ENCODE measurements at regions not wholly inside any gene's neighbourhood (a gene's known extent, or its start where the extent isn't known, plus 50 kb on each side); places are given as distances from the start of the nearest gene placed in this dataset.

DNA sequence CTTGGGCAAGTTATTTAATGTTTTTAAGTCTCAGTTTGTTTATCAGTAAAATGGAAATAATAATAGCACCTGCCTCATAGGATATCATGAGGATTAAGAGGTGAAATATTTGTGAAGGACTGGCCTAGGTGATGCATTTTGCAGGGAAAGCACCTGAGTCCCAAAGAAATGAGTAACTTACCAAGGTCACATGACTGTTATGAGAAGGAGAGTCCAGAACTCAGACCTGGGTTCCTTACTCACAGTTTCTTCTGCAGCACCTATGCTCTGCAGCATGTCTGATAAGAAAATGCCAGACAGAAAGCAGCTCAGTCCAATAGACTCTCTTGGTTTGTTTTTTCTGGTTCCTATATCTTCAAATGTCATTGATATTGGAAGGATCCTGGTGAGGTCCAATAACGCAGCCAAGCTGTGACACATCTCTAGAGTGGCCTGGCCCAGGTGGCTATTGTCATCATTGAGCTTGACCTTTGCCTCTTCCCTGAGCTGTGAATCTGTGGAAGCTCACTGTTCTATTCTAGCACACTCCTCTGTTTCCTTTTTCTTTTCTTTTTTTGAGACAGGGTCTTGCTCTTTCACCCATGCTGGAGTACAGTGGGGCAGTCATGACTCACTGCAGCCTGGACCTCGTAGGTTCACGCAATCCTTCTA is 174.7 kb upstream of the NAV2 start:
- Mint-ChIP-seq H3K4me3 (no peak overlapping the region), H3K4me1 (no peaks in the 10 kb centered on the region), H3K9me3 (no peaks in the 10 kb centered on the region), H3K27ac (no peak overlapping the region), H3K36me3 (no peaks in the 10 kb centered on the region), H3K27me3 (peaks cover 5% of the 10 kb centered on the region)

DNA sequence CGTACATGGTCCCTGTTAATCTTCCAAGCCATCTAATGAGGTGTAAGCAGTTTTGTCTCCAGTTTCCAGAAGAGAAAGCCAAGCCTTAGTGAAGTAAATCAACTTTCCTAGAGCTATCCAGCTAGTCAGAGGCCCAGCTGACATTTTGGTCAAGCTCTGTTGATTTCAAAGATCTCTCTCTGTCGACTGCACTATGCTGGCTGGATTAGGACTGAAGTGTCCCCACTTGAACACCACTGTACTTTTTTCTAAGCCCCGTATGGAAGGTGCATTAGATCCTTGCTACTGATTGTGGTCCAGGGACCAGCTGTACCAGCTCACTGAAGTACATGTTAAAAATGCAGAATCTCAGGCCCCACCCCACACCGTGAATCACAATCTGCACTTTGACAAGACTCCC is 176.5 kb upstream of the NAV2 start:
- H3K9me3 Mint-ChIP-seq, result no peaks in the 10 kb centered on the region
- H3K27ac Mint-ChIP-seq, result no peak overlapping the region
- H3K36me3 Mint-ChIP-seq, result no peaks in the 10 kb centered on the region
- no peak overlapping the region for H3K4me3 Mint-ChIP-seq
- peaks cover 7% of the 10 kb centered on the region for H3K27me3 Mint-ChIP-seq
- H3K4me1 Mint-ChIP-seq, result no peaks in the 10 kb centered on the region

DNA sequence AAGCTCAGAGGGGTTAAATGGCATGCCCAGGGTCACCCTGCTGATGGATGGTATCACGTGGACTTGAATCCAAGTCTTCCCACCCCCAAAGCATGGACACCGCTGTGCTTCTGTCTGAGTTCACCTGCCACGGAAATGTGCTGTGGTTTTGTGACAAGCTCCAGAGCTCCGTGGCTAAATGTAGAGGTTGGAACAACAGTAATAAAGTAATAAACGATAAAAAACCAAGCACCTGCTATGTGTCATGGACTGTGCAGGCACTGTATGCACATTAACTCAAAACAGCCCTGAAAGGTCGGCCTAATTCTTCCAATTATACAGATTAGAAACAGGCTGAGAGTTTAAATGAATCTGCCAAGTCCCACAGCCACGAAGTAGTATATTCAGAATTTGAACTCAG is 182.1 kb upstream of the NAV2 start:
- H3K27ac Mint-ChIP-seq, result no peak overlapping the region
- H3K4me1 Mint-ChIP-seq, result no peaks in the 10 kb centered on the region
- H3K4me3 Mint-ChIP-seq, result no peak overlapping the region
- no peaks in the 10 kb centered on the region for H3K36me3 Mint-ChIP-seq
- H3K9me3 Mint-ChIP-seq, result no peaks in the 10 kb centered on the region
- H3K27me3 Mint-ChIP-seq, result peaks cover 4% of the 10 kb centered on the region

DNA sequence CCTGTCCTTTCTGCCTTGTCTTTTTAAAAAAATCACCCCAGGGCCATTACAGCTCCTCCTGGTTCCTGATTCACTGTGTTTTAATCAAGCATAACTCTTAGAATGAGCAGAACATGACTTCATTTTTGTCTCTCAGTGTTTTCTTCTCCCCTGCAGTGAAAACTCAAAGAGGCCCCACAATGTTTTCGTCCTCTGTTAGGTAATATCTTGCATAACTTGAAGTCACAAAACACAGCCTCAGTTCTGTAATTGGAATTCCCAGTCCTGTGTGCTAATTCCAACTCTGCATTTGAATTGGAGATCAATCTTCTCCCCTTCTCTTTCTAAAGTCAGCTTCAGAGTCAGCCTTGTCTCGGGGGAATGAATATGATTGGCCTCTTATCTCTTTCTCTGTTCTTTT is 186.5 kb upstream of the NAV2 start:
- Mint-ChIP-seq H3K36me3 (no peaks in the 10 kb centered on the region), H3K27ac (no peak overlapping the region), H3K9me3 (no peaks in the 10 kb centered on the region), H3K4me1 (no peaks in the 10 kb centered on the region), H3K27me3 (peaks cover under 1% of the 10 kb centered on the region), H3K4me3 (no peak overlapping the region)

DNA sequence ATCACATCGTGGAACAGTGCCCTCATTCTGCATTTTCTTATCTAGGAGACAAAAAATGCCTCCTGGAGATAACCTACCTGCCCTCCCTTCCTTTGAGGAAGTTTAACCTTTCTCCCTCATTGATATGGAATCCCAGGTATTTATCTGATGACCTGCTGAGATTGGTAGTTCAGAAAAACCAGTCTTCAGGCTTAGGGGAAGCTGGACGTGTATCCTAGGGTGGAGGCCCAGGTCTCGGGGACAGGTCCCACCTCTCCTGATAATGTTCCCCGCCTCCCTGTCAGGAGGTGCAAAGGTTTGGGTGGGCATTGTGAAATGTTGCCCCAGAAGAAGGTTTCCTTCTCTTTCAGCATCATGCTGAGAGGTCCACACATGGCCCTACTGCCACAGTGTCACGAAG is 186.9 kb upstream of the NAV2 start:
- Mint-ChIP-seq H3K36me3 (no peaks in the 10 kb centered on the region), H3K4me1 (no peaks in the 10 kb centered on the region), H3K9me3 (no peaks in the 10 kb centered on the region), H3K27me3 (no peaks in the 10 kb centered on the region), H3K4me3 (no peak overlapping the region), H3K27ac (no peak overlapping the region)

DNA sequence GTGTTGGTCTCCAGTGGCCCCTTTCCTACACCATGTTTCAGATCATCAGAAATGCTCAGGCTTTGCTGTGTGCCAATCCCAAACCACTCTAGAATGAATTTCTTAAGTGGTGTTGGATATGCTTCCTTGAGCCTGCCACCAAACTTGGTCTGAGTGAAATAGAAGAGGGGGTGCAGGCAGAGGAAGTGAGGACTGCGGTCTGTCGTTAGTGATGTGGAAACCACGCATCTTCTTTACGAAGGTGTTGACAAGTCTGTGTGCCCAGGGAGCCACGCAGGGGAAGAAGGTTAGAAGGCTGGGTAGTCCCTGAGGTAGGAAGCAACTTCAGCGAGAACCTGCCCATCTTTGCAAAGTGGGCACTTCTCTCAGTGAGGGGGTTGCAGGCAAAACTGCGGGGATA is 187.4 kb upstream of the NAV2 start:
- Mint-ChIP-seq H3K9me3 (no peaks in the 10 kb centered on the region), H3K27ac (no peak overlapping the region)

DNA sequence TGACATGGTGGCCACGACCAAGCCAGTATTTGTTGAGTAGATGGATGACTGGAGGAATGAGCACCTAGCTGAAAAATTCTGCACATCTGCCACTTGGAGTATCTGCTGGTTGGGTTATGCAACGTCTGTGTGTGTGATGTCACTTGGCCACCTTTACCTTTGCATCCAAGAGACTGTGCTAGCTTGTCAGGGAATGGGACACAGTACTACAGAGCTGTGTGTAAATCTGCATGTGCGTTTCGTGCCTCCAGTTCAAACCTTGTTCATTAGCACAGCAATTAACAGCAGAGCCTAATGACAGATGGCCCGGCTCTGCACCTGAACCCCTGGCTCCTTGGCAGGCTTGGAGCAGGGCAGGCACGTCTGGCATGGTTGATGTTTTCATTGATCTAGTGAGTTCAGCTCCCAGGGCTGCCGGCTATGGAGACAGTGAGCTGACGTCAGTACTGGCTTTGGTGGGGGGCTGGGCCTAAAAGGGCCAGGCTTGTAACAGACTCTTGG is 188.4 kb upstream of the NAV2 start:
- H3K9me3 Mint-ChIP-seq, result no peaks in the 10 kb centered on the region
- H3K36me3 Mint-ChIP-seq, result no peaks in the 10 kb centered on the region
- no peak overlapping the region for H3K4me3 Mint-ChIP-seq
- no peaks in the 10 kb centered on the region for H3K4me1 Mint-ChIP-seq
- peaks cover 1% of the 10 kb centered on the region for H3K27me3 Mint-ChIP-seq
- no peak overlapping the region for H3K27ac Mint-ChIP-seq

More for the DNA sequence above, 187.4 kb upstream of the NAV2 start:
- no peaks in the 10 kb centered on the region for H3K36me3 Mint-ChIP-seq
- no peaks in the 10 kb centered on the region for H3K4me1 Mint-ChIP-seq
- H3K27me3 Mint-ChIP-seq, result peaks cover 1% of the 10 kb centered on the region
- H3K4me3 Mint-ChIP-seq, result no peak overlapping the region

DNA sequence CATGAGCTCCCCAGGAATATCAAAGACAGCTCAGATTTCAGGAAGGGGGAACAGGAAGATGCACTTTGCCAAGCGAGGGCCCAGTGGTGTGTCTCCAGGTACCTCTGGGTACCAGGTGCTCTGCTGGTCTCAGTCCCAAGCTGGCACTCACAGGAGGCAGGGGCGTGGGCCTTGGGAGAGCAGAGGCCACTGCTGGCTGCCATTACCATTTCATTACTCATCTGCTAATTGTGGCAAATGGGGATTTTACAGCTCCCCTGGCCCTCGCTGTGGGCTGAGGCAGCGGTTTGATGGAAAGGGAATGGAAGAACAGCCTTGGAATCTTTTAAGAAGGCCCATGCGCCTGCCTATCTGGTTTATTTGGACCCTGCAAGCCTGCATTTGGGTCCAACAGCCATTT is 192.0 kb upstream of the NAV2 start:
- H3K27ac Mint-ChIP-seq, result no peak overlapping the region
- no peaks in the 10 kb centered on the region for H3K9me3 Mint-ChIP-seq
- H3K4me1 Mint-ChIP-seq, result no peaks in the 10 kb centered on the region
- H3K36me3 Mint-ChIP-seq, result no peaks in the 10 kb centered on the region
- H3K27me3 Mint-ChIP-seq, result peaks cover 1% of the 10 kb centered on the region
- H3K4me3 Mint-ChIP-seq, result no peak overlapping the region

DNA sequence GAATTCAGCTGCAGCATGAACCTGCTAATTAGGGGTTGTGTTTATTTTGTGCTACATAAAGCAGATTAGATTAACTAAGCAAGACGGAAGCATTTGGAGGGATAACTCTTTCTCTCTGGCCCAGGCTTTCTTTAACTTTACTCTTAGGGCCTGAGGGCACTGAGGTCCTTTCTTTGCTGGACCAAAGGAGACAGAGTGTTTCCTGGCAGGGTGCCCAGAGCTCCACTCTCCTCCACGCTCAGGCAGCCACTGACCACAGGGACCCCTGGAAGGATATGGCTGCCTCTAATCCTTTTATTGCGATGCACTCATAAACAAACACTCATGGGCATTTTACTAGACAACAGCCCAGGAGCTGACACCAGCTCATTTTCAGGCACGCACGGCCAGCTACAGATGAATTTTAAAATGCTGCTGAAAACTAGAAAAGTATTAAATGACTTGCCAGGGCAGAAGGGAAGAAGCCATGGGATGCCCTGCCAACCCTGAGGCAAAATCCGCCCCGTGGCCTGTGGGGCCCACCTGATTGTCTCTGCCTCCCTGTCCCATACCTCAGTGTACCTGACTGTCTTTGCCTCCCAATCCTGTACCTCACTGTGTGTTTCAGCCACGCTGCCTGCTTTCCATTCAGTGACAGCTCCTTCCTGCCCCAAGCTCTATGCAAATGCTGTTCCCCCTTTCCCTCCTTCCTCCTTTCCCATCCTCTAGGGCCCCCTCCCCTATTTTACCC is 192.6 kb upstream of the NAV2 start:
- Mint-ChIP-seq H3K4me3 (no peak overlapping the region), H3K9me3 (no peaks in the 10 kb centered on the region), H3K27ac (no peak overlapping the region), H3K27me3 (peaks cover 1% of the 10 kb centered on the region), H3K36me3 (no peaks in the 10 kb centered on the region), H3K4me1 (no peaks in the 10 kb centered on the region)

DNA sequence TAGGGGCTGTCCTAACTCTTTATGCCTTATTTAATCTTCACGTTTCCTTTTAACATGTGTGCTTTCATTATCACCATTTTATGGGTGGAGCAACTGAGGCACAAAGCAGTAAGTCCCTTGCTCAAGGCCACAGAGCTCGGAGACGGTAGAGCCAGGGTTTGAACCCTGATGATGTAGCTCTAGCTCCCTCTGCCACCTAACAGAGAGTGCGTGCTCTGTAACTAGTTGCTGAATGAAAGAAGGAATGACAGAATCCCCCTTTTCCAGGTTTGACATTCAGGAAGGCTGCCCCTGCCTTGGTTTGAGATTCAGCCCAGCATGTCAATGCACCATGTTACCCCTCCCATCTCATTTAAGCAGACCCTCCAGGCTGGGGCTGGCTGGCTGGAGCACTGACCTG is 193.3 kb upstream of the NAV2 start:
- no peaks in the 10 kb centered on the region for H3K9me3 Mint-ChIP-seq
- no peak overlapping the region for H3K4me3 Mint-ChIP-seq
- no peak overlapping the region for H3K27ac Mint-ChIP-seq
- H3K36me3 Mint-ChIP-seq, result no peaks in the 10 kb centered on the region
- peaks cover 3% of the 10 kb centered on the region for H3K27me3 Mint-ChIP-seq
- H3K4me1 Mint-ChIP-seq, result no peaks in the 10 kb centered on the region

DNA sequence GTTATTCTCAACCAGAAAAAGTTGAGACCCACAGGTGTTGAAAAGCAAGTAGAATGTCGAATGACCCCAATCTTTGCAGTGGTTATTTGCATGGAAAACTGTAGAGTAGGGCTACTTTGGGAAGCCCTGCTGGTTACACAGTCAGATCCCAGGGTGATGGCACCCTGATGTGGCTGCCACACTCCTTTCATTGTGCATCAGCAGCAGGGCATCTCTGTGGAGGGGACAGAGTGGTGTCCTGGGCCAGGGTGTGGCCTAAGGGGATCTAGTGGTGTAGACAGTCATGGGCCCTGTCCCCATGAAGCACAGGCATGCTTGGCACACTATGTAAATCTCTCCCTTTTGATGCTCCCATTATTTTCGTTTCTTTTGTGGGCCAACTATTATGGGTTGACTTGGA is 199.4 kb upstream of the NAV2 start:
- Mint-ChIP-seq H3K4me1 (no peaks in the 10 kb centered on the region), H3K9me3 (no peaks in the 10 kb centered on the region), H3K27ac (no peak overlapping the region), H3K27me3 (peaks cover 18% of the 10 kb centered on the region), H3K36me3 (no peaks in the 10 kb centered on the region), H3K4me3 (no peak overlapping the region)

DNA sequence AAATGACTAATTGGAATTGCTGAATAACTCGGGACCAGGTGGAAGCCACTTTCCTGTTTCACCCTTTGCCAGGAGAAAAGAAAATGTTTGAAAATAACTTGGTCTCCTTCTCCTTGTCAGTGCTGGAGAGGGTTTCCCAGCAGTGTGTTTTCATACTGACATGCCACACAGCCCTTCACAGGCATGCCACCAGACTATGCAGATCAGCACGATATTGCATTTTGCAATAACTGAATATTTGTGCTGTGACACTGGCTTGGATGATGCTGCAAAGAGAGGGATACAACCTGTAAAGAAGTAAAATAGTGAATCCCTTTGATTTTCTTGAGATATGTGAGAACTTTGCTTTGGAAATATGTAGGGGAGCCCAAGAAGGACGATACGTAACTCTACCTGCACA is 200.0 kb upstream of the NAV2 start:
- no peaks in the 10 kb centered on the region for H3K36me3 Mint-ChIP-seq

DNA sequence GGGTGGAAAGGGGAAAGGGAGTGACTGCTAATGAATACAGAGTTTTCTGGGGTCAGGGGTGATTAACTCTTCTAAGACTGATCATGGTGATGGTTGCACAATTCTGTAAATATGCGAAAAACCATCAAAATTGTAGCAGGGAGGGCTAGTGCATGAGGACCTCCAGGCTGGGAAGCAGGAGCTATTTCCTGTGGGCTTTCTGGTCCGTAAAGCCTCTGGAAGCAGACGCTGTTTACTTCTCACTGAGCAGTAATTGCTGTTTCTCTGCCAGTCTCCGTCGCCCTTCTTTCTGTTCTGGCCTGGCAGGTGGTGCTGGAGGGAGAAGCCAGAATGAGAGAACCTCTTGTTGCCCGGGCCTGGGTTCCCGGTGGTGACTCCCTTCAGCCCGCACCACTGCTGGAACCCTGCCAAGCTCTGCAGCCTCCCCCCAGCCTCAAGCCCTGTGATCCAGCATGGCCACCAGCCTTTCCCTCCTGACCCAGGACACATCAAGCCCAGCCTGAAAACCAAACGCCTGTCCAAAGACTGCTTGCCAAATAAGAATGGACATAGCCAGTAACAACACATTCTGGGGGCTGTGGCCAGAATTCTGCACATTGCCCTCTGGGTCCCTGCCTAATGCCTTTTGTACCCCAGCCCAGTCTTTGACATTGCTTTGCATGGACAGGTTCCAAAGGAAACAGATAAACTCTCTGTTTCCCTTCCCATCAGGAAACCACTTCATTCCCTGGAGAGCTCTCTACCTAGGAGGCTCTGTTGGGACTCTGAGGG is 201.0 kb upstream of the NAV2 start:
- no peaks in the 10 kb centered on the region for H3K4me1 Mint-ChIP-seq
- peaks cover 18% of the 10 kb centered on the region for H3K27me3 Mint-ChIP-seq
- H3K9me3 Mint-ChIP-seq, result no peaks in the 10 kb centered on the region
- H3K4me3 Mint-ChIP-seq, result no peak overlapping the region
- H3K27ac Mint-ChIP-seq, result no peak overlapping the region
- H3K36me3 Mint-ChIP-seq, result no peaks in the 10 kb centered on the region

More for the DNA sequence above, 200.0 kb upstream of the NAV2 start:
- no peaks in the 10 kb centered on the region for H3K4me1 Mint-ChIP-seq
- no peak overlapping the region for H3K4me3 Mint-ChIP-seq
- H3K27me3 Mint-ChIP-seq, result peaks cover 18% of the 10 kb centered on the region
- H3K9me3 Mint-ChIP-seq, result no peaks in the 10 kb centered on the region
- H3K27ac Mint-ChIP-seq, result no peak overlapping the region

DNA sequence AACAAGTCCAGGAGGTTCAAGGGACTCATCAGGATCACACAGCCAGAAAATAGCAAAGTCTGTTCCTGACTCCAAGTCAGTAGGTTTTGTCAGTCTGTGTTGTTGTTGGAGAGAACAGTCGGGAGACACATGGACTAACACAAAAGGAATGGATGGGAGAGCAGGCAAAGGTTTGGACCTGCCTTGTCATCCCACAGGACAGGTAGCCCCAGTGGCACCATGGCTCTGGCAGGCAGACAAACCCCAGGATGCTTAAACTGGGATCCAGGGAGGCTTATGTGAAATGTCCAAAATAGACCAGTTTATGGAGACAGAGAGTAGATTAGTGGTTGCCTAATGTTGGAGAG is 201.6 kb upstream of the NAV2 start:
- Mint-ChIP-seq H3K36me3 (no peaks in the 10 kb centered on the region), H3K27me3 (peaks cover 18% of the 10 kb centered on the region)

DNA sequence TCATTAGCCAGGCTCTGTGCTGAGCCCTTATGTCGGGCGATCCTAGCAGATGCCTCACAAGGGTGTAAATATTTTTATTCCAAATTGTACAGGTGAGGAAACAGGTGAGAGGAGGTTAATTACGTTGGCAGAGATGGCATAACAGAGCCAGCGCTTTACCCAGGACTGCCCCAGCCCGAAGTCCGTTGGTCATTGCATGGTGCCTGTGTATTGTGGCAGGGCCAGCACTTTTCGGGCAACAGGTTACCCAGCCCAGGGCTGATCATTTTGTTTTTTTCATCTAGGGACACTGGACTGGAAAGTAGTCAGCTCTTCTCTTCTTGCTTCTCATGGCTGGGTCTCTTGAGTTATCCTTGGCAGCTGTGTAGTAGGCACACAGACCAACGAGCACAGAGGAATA is 202.2 kb upstream of the NAV2 start:
- Mint-ChIP-seq H3K27me3 (peaks cover 18% of the 10 kb centered on the region), H3K9me3 (no peaks in the 10 kb centered on the region), H3K27ac (no peak overlapping the region), H3K4me1 (no peaks in the 10 kb centered on the region), H3K4me3 (no peak overlapping the region), H3K36me3 (no peaks in the 10 kb centered on the region)

More for the DNA sequence above, 201.6 kb upstream of the NAV2 start:
- no peak overlapping the region for H3K4me3 Mint-ChIP-seq
- no peaks in the 10 kb centered on the region for H3K9me3 Mint-ChIP-seq
- no peak overlapping the region for H3K27ac Mint-ChIP-seq
- H3K4me1 Mint-ChIP-seq, result no peaks in the 10 kb centered on the region

DNA sequence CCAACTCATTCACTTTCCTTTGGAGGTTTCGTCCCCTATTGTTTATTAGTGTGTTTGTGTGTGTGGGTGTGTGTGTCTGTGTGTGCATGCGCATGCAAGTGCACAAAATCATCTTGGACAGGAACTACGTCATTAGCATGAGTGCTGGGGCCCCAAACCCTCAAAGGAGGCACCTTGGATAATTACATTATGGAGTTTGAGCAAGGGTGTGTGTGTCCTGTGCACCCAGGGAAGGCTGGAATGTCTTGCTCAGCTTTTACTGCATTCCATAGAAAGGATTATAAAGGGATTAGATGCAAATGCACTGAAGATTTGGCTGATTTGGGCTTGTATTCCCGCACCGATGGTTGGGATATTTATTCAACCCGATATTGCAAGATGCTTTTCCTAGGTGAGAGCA is 203.4 kb upstream of the NAV2 start:
- peaks cover 17% of the 10 kb centered on the region for H3K27me3 Mint-ChIP-seq

More for the DNA sequence above, 203.4 kb upstream of the NAV2 start:
- no peak overlapping the region for H3K27ac Mint-ChIP-seq
- H3K9me3 Mint-ChIP-seq, result no peaks in the 10 kb centered on the region
- H3K4me1 Mint-ChIP-seq, result no peaks in the 10 kb centered on the region
- no peaks in the 10 kb centered on the region for H3K36me3 Mint-ChIP-seq
- no peak overlapping the region for H3K4me3 Mint-ChIP-seq

Measured in activated naive CD4-positive, alpha-beta T cell treated with anti-CD3 and anti-CD28 coated beads, Interleukin-2, amount 50 U/mL, for 24 hours (primary cell).